MM.1S (cell line): ENCODE measurements at regions not wholly inside any gene's neighbourhood (a gene's known extent, or its start where the extent isn't known, plus 50 kb on each side); places are given as distances from the start of the nearest gene placed in this dataset.
"Not testable (repeated sequence)": the region's sequence is repeated elsewhere in the genome, so short reads cannot be mapped to it uniquely, and the experiment has no call there.

Source experiments
- EZH2 ChIP-seq: fragments of 300-600 bp; sonication (generic); optimal IDR thresholded peaks from 2 replicates; pipeline ENCODE3; 2017; ENCODE audit warnings: low read depth, mild to moderate bottlenecking, antibody characterized with exemption, low read length, mixed read lengths
- EZH2phosphoT487 ChIP-seq: fragments of 300-600 bp; sonication (generic); IDR thresholded peaks from 2 replicates; pipeline ENCODE4 v1.6.1; 2018; ENCODE audit warnings: antibody characterized with exemption, low read length
- TF ChIP-seq, protein P1 (sequence below): fragments of 300-600 bp; sonication (generic); IDR thresholded peaks from 2 replicates; pipeline ENCODE4 v1.5.1; 2016; ENCODE audit warnings: antibody characterized with exemption, low read length, mixed read lengths

DNA sequence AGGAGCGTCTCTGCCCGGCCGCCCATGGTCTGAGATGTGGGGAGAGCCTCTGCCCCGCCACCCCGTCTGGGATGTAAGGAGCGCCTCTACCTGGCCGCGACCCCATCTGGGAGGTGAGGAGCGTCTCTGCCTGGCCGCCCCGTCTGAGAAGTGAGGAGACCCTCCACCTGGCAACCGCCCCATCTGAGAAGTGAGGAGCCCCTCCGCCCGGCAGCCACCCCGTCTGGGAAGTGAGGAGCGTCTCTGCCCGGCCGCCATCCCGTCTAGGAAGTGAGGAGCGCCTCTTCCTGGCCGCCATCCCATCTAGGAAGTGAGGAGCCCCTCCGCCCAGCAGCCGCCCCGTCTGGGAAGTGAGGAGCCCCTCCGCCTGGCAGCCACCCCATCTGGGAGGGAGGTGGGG, 551.9 kb downstream of the FAM181B start:
- TF ChIP-seq, protein P1, sequence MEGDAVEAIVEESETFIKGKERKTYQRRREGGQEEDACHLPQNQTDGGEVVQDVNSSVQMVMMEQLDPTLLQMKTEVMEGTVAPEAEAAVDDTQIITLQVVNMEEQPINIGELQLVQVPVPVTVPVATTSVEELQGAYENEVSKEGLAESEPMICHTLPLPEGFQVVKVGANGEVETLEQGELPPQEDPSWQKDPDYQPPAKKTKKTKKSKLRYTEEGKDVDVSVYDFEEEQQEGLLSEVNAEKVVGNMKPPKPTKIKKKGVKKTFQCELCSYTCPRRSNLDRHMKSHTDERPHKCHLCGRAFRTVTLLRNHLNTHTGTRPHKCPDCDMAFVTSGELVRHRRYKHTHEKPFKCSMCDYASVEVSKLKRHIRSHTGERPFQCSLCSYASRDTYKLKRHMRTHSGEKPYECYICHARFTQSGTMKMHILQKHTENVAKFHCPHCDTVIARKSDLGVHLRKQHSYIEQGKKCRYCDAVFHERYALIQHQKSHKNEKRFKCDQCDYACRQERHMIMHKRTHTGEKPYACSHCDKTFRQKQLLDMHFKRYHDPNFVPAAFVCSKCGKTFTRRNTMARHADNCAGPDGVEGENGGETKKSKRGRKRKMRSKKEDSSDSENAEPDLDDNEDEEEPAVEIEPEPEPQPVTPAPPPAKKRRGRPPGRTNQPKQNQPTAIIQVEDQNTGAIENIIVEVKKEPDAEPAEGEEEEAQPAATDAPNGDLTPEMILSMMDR = not testable (repeated sequence)
- not testable (repeated sequence) for TF ChIP-seq EZH2phosphoT487, EZH2
